ENCODE measurements at regions not wholly inside any gene's neighbourhood (a gene's known extent, or its start where the extent isn't known, plus 50 kb on each side); places are given as distances from the start of the nearest gene placed in this dataset.
"Not testable (repeated sequence)": the region's sequence is repeated elsewhere in the genome, so short reads cannot be mapped to it uniquely, and the experiment has no call there.

DNA sequence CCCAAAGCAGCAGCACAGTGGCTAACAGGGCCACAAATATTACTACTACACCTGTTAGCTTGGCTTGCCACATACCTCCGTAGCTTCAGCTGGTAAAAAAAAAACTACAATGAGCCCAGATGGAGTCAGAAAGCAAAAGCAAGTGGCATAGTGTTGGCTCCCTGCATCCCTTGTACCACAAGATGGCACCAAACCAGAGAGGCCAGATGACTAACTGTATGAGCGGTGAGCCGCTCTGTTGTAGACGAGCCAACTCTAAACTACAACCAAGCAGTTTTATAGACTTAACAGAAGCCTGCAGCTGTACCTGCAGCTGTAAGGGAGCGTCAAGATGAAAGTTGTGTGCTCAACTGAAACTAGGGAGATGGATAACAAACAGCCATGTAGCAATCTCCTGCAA is 84.5 kb upstream of the MCHR2 start:
- TF ChIP-seq, protein P1, sequence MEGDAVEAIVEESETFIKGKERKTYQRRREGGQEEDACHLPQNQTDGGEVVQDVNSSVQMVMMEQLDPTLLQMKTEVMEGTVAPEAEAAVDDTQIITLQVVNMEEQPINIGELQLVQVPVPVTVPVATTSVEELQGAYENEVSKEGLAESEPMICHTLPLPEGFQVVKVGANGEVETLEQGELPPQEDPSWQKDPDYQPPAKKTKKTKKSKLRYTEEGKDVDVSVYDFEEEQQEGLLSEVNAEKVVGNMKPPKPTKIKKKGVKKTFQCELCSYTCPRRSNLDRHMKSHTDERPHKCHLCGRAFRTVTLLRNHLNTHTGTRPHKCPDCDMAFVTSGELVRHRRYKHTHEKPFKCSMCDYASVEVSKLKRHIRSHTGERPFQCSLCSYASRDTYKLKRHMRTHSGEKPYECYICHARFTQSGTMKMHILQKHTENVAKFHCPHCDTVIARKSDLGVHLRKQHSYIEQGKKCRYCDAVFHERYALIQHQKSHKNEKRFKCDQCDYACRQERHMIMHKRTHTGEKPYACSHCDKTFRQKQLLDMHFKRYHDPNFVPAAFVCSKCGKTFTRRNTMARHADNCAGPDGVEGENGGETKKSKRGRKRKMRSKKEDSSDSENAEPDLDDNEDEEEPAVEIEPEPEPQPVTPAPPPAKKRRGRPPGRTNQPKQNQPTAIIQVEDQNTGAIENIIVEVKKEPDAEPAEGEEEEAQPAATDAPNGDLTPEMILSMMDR (IDR thresholded peaks at IDR 0.05), result no peak
- no peak overlapping the region for H3K27ac ChIP-seq
- H3K4me1 ChIP-seq, result no peaks in the 10 kb centered on the region
- no peak overlapping the region for H3K4me3 ChIP-seq
- H3K27me3 ChIP-seq, result no peaks in the 10 kb centered on the region
- H3K9me3 ChIP-seq, result no peaks in the 10 kb centered on the region
- no peak for ATAC-seq
- intact Hi-C loops (cut with DNase I), result no loop called here
- DNase-seq, result no peak
- H3K36me3 ChIP-seq, result no peaks in the 10 kb centered on the region

DNA sequence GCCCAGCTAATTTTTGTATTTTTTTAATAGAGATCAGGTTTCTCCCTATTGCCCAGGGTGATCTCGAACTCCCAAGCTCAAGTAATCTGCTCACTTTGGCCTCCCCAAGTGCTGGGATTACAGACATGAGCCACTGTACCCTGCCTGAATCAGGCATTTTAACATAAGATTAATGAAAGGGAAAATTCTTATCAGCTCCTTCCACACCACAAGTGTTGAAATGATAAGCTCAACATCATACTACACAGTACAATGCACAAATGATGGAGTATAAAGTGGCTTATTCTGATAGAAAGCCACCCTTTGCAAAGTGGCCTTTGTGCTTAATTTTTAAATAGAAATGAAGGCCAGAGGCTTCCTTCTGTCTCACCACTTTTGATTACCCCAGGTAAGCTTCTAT is 71.3 kb upstream of the MCHR2 start:
- no peaks in the 10 kb centered on the region for H3K4me1 ChIP-seq
- H3K36me3 ChIP-seq, result no peaks in the 10 kb centered on the region
- peaks cover 0 to 19% of the 10 kb centered on the region in 2 donors for H3K9me3 ChIP-seq
- DNase-seq (no peak), ATAC-seq (no peak)
- no peaks in the 10 kb centered on the region for H3K27me3 ChIP-seq
- intact Hi-C loops (cut with DNase I), result no loop called here
- TF ChIP-seq, protein P1 (IDR thresholded peaks at IDR 0.05), result no peak
- H3K27ac ChIP-seq, result no peak overlapping the region
- H3K4me3 ChIP-seq, result no peak overlapping the region

DNA sequence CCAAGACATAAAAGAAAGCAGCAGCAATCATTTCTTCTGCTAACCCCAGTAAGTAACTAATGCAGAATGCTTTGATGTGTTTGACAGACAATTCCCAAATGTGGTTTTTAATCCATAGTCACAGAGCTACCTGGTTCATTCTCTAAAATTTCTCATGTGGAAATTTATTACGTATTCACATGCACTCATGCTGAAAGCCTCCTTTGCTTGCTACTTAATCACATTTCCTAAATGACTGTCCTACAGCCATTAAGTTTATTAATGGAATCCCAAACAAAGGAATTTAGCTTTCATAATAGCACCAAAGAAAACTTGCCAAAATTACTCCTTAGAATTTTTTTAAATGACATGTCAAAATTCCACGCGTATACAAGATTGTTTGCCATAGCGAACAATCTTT is 68.6 kb upstream of the MCHR2 start:
- ATAC-seq (no peak), DNase-seq (no peak)
- H3K27ac ChIP-seq, result no peak overlapping the region
- H3K4me1 ChIP-seq, result no peaks in the 10 kb centered on the region
- peaks cover 0 to 3% of the 10 kb centered on the region in 2 donors for H3K9me3 ChIP-seq
- intact Hi-C loops (cut with DNase I), result no loop called here
- TF ChIP-seq, protein P1 (IDR thresholded peaks at IDR 0.05), result no peak
- no peaks in the 10 kb centered on the region for H3K27me3 ChIP-seq
- H3K36me3 ChIP-seq, result no peaks in the 10 kb centered on the region
- H3K4me3 ChIP-seq, result no peak overlapping the region

DNA sequence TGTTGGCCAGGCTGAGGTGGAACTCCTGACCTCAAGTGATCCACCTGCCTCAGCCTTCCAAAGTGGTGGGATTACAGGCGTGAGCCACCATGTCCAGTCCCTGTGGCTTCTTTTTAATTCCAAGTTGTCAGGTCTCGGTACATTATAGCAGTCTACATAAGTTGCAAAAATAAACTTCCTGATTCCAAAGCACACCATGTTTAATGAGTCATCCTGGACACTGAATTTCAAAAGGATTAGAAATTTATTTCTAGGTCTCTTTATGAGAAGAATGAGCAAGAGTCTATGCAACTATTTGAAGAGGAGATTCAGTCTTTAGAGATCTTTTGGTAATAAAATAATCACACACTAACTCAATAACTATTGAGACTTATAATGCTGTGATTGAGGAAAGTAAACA is 63.9 kb upstream of the MCHR2 start:
- no peak overlapping the region for H3K4me3 ChIP-seq
- no peak for ATAC-seq
- TF ChIP-seq, protein P1 (IDR thresholded peaks at IDR 0.05), result no peak
- H3K27ac ChIP-seq, result no peak overlapping the region
- H3K4me1 ChIP-seq, result no peaks in the 10 kb centered on the region
- H3K36me3 ChIP-seq, result no peaks in the 10 kb centered on the region
- intact Hi-C loops (cut with DNase I), result no loop called here
- DNase-seq, result no peak
- H3K9me3 ChIP-seq, result peaks cover 0 to 8% of the 10 kb centered on the region in 2 donors
- H3K27me3 ChIP-seq, result no peaks in the 10 kb centered on the region

DNA sequence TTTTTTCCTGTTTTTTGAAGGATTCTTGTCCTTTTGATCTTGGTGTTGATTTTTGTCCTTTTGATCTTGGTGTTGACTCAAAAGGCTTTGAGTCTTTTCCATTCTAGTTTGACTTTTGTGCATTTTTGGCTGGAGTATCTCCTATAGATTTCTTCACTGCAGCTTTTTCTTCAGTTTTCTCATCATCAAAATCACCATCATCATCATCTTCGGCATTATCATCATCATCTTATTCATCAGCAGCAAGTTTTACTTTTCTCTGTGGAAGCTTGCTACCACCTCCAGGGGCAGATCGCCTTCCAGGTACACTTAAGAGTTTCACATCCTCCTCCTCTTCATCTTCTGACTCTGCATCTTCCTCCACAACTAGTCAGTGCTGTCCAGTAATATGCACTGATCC is 56.5 kb upstream of the MCHR2 start:
- no peaks in the 10 kb centered on the region for H3K27me3 ChIP-seq
- H3K4me1 ChIP-seq, result no peaks in the 10 kb centered on the region
- H3K36me3 ChIP-seq, result no peaks in the 10 kb centered on the region
- H3K4me3 ChIP-seq, result no peak overlapping the region
- no peak for ATAC-seq
- DNase-seq, result no peak
- H3K9me3 ChIP-seq, result no peaks in the 10 kb centered on the region
- H3K27ac ChIP-seq, result no peak overlapping the region
- intact Hi-C loops (cut with DNase I), result no loop called here
- TF ChIP-seq, protein P1 (IDR thresholded peaks at IDR 0.05), result no peak

DNA sequence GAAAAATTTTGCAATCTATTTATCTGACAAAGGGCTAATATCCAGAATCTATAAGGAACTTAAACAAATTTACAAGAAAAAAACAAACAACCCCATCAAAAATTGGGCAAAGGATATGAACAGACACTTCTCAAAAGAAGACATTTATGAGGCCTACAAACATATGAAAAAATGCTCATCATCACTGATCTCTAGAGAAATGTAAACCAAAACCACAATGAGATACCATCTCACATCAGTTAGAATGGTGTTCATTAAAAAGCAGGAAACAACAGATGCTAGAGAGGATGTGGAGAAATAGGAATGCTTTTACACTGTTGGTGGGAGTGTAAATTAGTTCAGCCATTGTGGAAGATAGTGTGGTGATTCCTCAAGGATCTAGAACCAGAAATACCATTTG is 49.9 kb upstream of the MCHR2 start:
- H3K4me3 ChIP-seq; H3K9me3 ChIP-seq; intact Hi-C loops (cut with DNase I); H3K4me1 ChIP-seq; ATAC-seq; DNase-seq; H3K27ac ChIP-seq; H3K36me3 ChIP-seq; H3K27me3 ChIP-seq: not testable (repeated sequence)

Measured in left lung (tissue), 4 donors.